ENCODE measurements at regions not wholly inside any gene's neighbourhood (a gene's known extent, or its start where the extent isn't known, plus 50 kb on each side); places are given as distances from the start of the nearest gene placed in this dataset.
"Not testable (repeated sequence)": the region's sequence is repeated elsewhere in the genome, so short reads cannot be mapped to it uniquely, and the experiment has no call there.

DNA sequence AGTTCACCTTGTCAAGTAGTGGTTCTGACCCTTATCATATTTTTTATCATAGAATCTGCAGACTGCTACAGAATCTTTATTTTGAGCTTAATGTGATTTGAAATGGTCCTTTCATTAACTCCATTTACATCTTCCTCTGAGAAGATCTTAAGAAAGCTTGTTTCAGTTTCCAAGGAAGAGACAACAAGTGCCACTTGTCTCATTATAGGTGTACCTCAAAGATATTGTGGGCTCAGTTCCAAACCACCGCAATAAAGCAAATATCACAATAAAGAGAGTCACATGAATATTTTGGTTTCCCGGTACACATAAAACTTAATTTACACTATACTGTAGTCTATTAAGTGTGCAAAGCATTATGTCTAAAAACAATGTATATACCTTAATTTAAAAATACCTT lies 66.4 kb upstream of the ATXN1 start:
- in situ Hi-C loops (cut with HindIII; ENCODE audit: low pct_unique_long_range_greater_than_20kb, low sequenced_read_pairs): no loop called here
- no peak for DNase-seq (ENCODE audit: low read depth)

DNA sequence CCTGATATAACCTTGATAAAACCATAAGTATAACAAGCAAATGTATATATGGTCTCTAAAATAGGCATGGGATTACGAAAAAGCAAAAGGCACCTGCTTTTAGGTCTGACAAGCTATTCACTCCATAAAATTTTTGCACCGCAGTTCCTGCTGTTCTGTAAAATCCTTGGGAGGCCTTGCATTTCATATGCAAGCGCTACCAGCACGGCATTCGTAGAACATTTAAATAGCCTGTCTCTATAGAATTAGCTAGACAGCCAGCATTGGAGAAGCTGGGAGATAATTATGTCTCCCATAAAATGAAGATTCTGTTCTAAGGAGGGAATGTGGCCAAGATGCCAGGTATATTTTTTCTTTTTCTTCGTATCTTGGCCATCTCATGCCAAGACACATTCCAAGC lies 64.5 kb upstream of the ATXN1 start:
- no peak for DNase-seq (ENCODE audit: low read depth)
- in situ Hi-C loops (cut with HindIII; ENCODE audit: low pct_unique_long_range_greater_than_20kb, low sequenced_read_pairs): no loop called here

GRCh38 chr6:16824845-16825685 lies 63.8 kb upstream of the ATXN1 start:
- no peak for DNase-seq (ENCODE audit: low read depth)
- in situ Hi-C loops (cut with HindIII; ENCODE audit: low pct_unique_long_range_greater_than_20kb, low sequenced_read_pairs): no loop called here

DNA sequence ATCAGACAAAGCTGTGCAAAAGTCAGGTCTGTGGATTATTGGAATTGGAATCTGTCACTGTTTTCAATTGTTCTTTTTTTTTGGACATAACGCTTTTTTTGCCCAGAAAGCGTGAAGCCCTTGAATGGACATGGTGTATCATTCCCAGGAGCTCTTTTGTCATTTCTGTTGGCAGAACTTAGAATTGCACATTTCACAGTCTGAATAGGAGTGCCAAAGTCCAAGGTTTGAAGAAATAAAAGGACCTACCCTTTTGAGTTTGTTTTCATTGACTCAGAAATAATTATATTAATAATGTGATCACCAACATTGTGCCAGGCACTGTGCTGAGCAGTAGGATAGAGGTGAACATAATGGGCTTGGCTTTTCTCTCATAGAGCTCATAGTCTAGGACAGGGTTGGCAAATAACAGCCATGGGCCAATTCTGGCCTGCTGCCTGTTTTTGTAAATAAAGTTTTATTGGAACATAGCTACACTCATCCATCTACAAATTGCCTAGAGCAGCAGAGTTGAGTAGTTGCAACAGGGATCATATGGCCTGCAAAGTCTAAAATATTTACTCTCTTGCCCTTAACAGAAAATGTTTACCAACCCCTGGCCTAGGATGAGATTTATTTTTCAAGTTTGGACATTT lies 62.6 kb upstream of the ATXN1 start:
- DNase-seq (ENCODE audit: low read depth): no peak
- in situ Hi-C loops (cut with HindIII; ENCODE audit: low pct_unique_long_range_greater_than_20kb, low sequenced_read_pairs): no loop called here

- DNase-seq (ENCODE audit: low read depth): no peak
- in situ Hi-C loops (cut with HindIII; ENCODE audit: low pct_unique_long_range_greater_than_20kb, low sequenced_read_pairs): no loop called here
Measured at GRCh38 chr6:16822975-16823717, 61.9 kb upstream of the ATXN1 start.

GRCh38 chr6:16822529-16822928 lies 61.3 kb upstream of the ATXN1 start:
- DNase-seq (ENCODE audit: low read depth): no peak
- in situ Hi-C loops (cut with HindIII; ENCODE audit: low pct_unique_long_range_greater_than_20kb, low sequenced_read_pairs): no loop called here

DNA sequence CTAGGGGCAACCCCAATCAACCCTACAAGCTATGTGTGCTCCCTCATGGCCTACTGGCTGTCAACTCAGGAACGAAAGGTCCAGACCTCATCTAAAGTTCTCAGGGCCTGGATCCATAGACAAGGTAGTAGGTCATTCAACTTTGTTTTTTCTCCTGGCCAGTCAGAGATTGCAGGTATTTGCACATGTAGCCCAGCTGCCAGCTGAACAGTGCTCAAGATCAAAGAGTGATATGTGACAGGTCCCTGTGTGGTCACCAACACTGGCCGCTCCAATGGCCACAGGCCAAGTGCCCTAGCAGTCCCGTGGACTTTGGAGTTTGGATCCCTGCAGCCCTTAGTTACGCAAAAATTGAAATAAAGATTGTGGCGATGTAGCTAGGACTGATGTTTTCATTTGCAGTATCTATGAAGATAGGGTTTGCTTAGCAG lies 60.6 kb upstream of the ATXN1 start:
- in situ Hi-C loops (cut with HindIII; ENCODE audit: low pct_unique_long_range_greater_than_20kb, low sequenced_read_pairs): no loop called here
- no peak for DNase-seq (ENCODE audit: low read depth)

- in situ Hi-C loops (cut with HindIII; ENCODE audit: low pct_unique_long_range_greater_than_20kb, low sequenced_read_pairs); DNase-seq (ENCODE audit: low read depth): not testable (repeated sequence)
Measured at GRCh38 chr6:16820262-16820661, 59.0 kb upstream of the ATXN1 start.

DNA sequence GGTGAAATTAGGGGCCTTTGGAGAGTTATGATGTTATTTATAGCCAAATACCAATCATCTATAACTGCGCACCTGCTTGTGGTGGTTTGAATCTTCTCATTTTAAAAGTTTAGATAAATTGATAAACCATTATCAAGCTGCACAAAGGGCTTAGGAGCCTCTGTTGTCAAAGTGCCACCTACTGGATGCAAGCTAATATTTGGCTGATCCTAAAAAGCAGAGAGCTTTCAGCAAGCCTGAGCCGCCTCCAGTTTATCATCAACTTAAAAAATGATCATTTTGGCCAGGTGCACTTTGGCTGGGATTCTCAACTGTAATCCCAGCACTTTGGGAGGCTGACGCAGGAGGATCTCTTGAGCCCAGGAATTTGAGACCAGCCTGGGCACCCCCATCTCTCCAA lies 58.5 kb upstream of the ATXN1 start:
- no peak for DNase-seq (ENCODE audit: low read depth)
- in situ Hi-C loops (cut with HindIII; ENCODE audit: low pct_unique_long_range_greater_than_20kb, low sequenced_read_pairs): no loop called here

DNA sequence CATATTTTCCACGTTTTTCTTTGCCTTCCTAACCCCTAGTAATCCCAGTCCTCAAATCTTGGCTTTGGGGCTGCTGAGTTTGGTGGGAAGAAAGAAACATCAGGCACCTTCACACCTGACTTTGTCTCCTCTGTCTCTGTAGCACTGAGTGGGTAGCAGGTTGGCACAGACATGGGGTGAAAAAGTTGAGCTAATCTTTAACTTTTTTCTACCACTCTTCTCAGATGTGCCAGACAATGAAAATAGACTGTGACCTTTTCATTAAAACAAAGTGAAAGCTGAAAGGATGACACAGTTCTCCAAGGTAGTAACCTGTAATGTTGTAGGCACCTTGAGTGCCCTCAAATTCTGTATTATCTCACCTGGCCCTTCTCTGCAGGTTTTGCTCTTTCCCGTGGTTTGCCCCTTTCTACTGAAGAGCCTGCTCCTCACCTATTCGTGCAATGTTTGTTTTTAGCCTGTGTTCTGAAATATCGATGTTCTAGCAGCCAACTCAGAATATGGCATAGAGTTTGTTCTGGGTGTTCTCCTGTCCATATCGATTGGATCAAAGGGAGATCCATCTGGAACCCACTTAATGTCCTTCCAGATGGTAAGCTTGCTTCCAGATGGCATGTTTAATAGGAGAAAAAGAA lies 57.8 kb upstream of the ATXN1 start:
- DNase-seq (ENCODE audit: low read depth): no peak
- in situ Hi-C loops (cut with HindIII; ENCODE audit: low pct_unique_long_range_greater_than_20kb, low sequenced_read_pairs): no loop called here

DNA sequence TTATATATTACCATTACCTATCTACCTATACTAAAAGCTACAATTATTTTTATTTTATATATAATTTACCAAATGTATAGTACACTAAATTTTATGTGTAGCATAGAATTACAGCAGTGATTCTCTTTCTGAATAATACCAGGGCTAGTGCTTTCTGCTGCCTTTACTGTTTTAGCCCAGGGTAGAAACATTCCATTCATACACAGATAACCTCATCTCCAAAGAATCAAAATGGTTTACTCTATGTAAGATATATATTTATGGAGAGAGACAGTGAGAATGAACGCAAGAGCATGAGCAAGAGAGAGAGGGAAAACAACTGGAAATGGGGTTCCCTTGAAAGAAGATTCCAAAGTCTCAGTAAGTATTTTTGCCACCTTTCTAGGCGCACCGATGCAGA lies 56.3 kb upstream of the ATXN1 start:
- no peak for DNase-seq (ENCODE audit: low read depth)
- in situ Hi-C loops (cut with HindIII; ENCODE audit: low pct_unique_long_range_greater_than_20kb, low sequenced_read_pairs): no loop called here

- in situ Hi-C loops (cut with HindIII; ENCODE audit: low pct_unique_long_range_greater_than_20kb, low sequenced_read_pairs): no loop called here
- DNase-seq (ENCODE audit: low read depth): no peak
Measured at GRCh38 chr6:16816891-16817290, 55.6 kb upstream of the ATXN1 start.

GRCh38 chr6:16812993-16813392 lies 51.7 kb upstream of the ATXN1 start:
- in situ Hi-C loops (cut with HindIII; ENCODE audit: low pct_unique_long_range_greater_than_20kb, low sequenced_read_pairs): no loop called here
- no peak for DNase-seq (ENCODE audit: low read depth)

GRCh38 chr6:16811277-16811979 lies 50.2 kb upstream of the ATXN1 start:
- in situ Hi-C loops (cut with HindIII; ENCODE audit: low pct_unique_long_range_greater_than_20kb, low sequenced_read_pairs): no loop called here
- DNase-seq (ENCODE audit: low read depth): no peak

Data from Caki2 (cell line).